ENCODE measurements at regions not wholly inside any gene's neighbourhood (a gene's known extent, or its start where the extent isn't known, plus 50 kb on each side); places are given as distances from the start of the nearest gene placed in this dataset.

DNA sequence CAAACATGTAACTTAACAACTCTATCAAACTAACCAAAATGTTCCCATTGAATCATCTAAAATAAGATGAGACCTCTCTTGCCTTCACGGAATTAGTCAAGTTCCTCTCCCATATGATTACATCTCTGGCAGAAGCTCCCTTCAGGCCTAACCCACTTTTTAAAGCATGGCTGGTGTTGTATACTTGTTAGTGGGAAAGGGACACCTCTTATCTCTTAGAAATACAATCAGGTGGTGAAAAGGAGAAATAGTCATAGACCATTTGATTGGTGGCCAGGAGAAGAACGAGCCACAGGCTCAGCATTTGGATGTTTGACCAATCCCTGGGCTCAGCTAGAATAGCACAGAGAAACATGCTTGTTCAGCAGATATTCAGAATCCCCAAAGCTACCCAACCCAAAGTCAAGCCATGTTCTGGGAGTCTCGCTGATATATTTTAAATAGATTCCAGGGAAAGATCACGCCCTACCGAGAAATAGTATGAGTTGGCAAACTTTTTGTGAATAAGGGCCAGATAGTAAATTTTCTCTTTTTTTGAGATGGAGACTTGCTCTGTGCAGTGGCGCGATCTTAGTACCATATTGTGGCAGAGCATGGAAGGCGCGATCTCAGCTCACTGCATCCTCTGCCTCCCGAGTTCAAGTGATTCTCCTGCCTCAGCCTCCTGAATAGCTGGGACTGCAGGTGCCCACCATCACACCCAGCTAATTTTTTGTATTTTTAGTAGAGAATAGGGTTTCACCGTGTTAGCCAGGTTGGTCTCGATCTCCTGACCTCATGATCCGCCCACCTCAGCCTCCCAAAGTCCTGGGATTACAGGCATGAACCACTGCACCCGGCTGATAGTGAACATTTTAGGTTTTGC is 126.3 kb upstream of the MYLIP start:
- Mint-ChIP-seq H3K27me3 (peaks cover 6% of the 10 kb centered on the region), H3K9me3 (no peaks in the 10 kb centered on the region), H3K36me3 (no peaks in the 10 kb centered on the region), H3K4me3 (no peak overlapping the region), H3K27ac (no peak overlapping the region), H3K4me1 (ENCODE audit: unreplicated experiment) (peaks cover 7% of the 10 kb centered on the region)
- DNase-seq (ENCODE audit: extremely low spot score, unreplicated experiment): no peak
- TF ChIP-seq, protein P1, sequence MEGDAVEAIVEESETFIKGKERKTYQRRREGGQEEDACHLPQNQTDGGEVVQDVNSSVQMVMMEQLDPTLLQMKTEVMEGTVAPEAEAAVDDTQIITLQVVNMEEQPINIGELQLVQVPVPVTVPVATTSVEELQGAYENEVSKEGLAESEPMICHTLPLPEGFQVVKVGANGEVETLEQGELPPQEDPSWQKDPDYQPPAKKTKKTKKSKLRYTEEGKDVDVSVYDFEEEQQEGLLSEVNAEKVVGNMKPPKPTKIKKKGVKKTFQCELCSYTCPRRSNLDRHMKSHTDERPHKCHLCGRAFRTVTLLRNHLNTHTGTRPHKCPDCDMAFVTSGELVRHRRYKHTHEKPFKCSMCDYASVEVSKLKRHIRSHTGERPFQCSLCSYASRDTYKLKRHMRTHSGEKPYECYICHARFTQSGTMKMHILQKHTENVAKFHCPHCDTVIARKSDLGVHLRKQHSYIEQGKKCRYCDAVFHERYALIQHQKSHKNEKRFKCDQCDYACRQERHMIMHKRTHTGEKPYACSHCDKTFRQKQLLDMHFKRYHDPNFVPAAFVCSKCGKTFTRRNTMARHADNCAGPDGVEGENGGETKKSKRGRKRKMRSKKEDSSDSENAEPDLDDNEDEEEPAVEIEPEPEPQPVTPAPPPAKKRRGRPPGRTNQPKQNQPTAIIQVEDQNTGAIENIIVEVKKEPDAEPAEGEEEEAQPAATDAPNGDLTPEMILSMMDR (conservative IDR thresholded peaks at IDR 0.05): no peak

DNA sequence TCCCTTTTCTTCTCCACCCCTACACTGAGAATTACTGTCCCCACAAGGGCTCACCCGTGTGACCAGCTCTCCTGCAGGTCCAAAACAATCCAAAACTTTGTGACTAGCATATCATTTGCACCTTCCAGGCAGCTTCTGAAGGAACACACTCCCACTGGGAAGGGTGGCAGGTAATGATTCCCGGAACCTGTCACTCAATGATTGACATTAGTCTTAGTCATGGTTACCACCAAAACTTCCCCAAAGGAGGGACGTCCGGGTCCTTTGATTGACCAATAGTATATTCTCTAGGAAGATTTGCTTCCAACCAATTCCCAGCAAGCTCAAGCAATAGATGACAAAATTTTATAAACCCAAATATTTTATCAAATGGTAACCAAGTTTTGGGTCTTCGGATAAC is 127.7 kb upstream of the MYLIP start:
- H3K27ac Mint-ChIP-seq: no peak overlapping the region

DNA sequence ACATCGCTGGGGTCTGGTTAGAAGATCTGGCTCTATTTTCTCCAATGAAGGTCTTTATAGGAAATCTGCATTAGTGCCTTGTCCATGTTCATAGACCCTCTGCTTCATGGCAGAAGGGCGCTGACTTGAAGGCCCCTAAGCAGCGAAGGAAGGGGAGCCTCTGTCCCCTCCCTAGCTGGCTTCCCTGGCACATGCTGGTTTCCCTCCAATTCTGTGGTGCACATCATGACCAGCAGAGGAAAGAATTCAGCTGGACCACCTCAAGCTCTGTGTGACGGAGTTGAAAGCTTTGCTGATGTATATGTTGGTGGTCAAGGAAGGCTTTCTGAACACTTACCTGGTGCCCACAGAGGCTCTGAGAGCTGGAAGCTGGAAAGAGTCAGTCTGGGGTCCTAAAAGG is 129.7 kb upstream of the MYLIP start:
- no peaks in the 10 kb centered on the region for H3K9me3 Mint-ChIP-seq
- H3K4me1 Mint-ChIP-seq (ENCODE audit: unreplicated experiment): peaks cover 23% of the 10 kb centered on the region
- TF ChIP-seq, protein P1 (conservative IDR thresholded peaks at IDR 0.05): no peak
- H3K27ac Mint-ChIP-seq: no peak overlapping the region
- H3K4me3 Mint-ChIP-seq: no peak overlapping the region
- peaks cover 4% of the 10 kb centered on the region for H3K27me3 Mint-ChIP-seq
- no peaks in the 10 kb centered on the region for H3K36me3 Mint-ChIP-seq
- no peak for DNase-seq (ENCODE audit: extremely low spot score, unreplicated experiment)

More for the DNA sequence above, 127.7 kb upstream of the MYLIP start:
- Mint-ChIP-seq H3K9me3 (no peaks in the 10 kb centered on the region), H3K27me3 (peaks cover 4% of the 10 kb centered on the region), H3K4me3 (no peak overlapping the region), H3K36me3 (no peaks in the 10 kb centered on the region), H3K4me1 (ENCODE audit: unreplicated experiment) (peaks cover 13% of the 10 kb centered on the region)
- DNase-seq (ENCODE audit: extremely low spot score, unreplicated experiment): no peak
- TF ChIP-seq, protein P1 (conservative IDR thresholded peaks at IDR 0.05): no peak

DNA sequence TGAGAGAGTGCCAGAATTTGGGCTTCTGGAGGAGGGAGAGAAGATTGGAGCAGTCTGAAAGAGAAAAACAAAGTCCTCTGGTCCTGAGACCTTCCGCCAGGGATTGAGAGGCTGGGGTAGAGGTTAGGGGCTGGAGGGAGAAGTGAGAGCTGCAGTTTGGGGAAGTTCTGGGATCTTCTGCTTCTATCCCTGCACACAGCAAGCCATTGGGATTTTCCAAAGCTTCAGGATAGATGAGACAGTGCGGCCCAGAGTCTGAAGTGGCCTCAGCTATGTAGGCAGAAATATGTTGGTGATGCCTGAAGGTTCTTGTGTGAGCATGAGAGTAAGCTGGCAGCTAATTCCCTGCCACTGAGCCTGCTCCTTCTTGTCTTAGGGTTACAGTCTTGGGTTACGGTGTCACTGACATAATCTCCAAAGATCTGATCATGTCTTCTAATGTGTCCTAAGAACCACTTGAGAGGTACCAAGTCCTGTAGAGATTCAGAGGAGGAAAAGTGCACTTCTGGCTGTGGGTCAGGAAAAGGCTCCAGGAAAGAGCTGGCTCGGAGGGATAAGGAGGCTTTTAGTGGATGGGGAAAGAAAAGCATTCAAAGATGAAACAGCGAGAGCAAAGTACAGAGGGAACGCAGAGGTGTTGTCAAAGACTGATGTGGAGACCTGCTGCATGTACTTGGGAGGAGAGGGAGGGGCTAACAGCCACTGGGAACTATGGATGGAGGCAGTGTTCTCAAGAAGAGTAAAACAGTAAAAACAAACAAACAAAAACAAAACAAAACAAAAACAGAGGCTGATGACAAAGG is 131.1 kb upstream of the MYLIP start:
- TF ChIP-seq, protein P1 (conservative IDR thresholded peaks at IDR 0.05): no peak
- DNase-seq (ENCODE audit: extremely low spot score, unreplicated experiment): no peak
- no peak overlapping the region for H3K4me3 Mint-ChIP-seq
- H3K36me3 Mint-ChIP-seq: no peaks in the 10 kb centered on the region
- H3K9me3 Mint-ChIP-seq: no peaks in the 10 kb centered on the region
- H3K27me3 Mint-ChIP-seq: peaks cover 4% of the 10 kb centered on the region
- no peak overlapping the region for H3K27ac Mint-ChIP-seq
- H3K4me1 Mint-ChIP-seq (ENCODE audit: unreplicated experiment): peaks cover 23% of the 10 kb centered on the region

DNA sequence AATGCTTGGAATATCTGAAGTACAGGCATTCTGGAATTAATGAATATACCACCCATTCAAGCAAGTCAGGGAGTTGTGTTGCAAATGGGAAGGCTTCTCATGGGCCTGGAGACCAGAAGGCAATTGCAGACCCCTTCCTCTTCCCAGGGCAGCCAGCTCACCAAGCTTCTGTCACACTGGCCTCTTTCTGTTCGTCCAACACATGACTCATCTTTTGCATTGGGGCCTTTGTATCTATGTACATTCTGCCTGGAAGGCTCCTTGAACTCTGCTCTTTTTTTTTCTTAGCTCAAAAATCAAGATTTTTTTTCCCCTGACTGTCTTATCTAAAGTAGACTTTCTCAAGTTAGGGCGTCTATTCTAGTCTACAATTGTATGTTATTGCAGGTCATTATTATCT is 132.9 kb upstream of the MYLIP start:
- Mint-ChIP-seq H3K4me1 (ENCODE audit: unreplicated experiment) (peaks cover 23% of the 10 kb centered on the region), H3K27ac (no peak overlapping the region), H3K4me3 (no peak overlapping the region), H3K27me3 (peaks cover 4% of the 10 kb centered on the region), H3K9me3 (no peaks in the 10 kb centered on the region), H3K36me3 (no peaks in the 10 kb centered on the region)
- DNase-seq (ENCODE audit: extremely low spot score, unreplicated experiment): no peak
- TF ChIP-seq, protein P1 (conservative IDR thresholded peaks at IDR 0.05): no peak
